GM23338 (cell line): ENCODE measurements at regions not wholly inside any gene's neighbourhood (a gene's known extent, or its start where the extent isn't known, plus 50 kb on each side); places are given as distances from the start of the nearest gene placed in this dataset.

Experiments used
- CREB1 ChIP-seq: fragments of 250-450 bp; sonication (Bioruptor Pico); IDR thresholded peaks from 2 replicates; pipeline ENCODE4 v1.5.0; 2020; ENCODE audit warnings: low read depth, mild to moderate bottlenecking, moderate library complexity
- EZH2 ChIP-seq: fragments of 200-600 bp; sonication (generic); IDR thresholded peaks from one replicate; pipeline ENCODE4 v1.8.0; 2017; ENCODE audit warnings: antibody characterized with exemption, mild to moderate bottlenecking, low read depth; ENCODE audit not compliant: unreplicated experiment
- EZH2phosphoT487 ChIP-seq: fragments of 200-600 bp; sonication (generic); IDR thresholded peaks from one replicate; pipeline ENCODE4 v1.8.1; 2018; ENCODE audit warnings: antibody characterized with exemption; ENCODE audit not compliant: unreplicated experiment
- JUNB ChIP-seq: IDR thresholded peaks from one replicate; pipeline ENCODE4 v1.6.1; 2016; ENCODE audit warnings: antibody characterized with exemption; ENCODE audit not compliant: unreplicated experiment
- POLR2AphosphoS5 ChIP-seq: IDR thresholded peaks from 2 replicates; pipeline ENCODE4 v1.6.1; 2016; ENCODE audit warnings: antibody characterized with exemption, low read depth
- STAT1 ChIP-seq: IDR thresholded peaks from one replicate; pipeline ENCODE4 v1.6.1; 2016; ENCODE audit warnings: antibody characterized with exemption; ENCODE audit not compliant: unreplicated experiment
- ZNF331 ChIP-seq: fragments of 250-450 bp; sonication (Bioruptor Pico); IDR thresholded peaks from 2 replicates; pipeline ENCODE4 v1.5.0; 2020; ENCODE audit warnings: low read depth, mild to moderate bottlenecking, moderate library complexity
- TF ChIP-seq, protein P1 (sequence below), 2 experiments: fragments of 200-600 bp in 1 of 2; sonication (generic) in 1 of 2; conservative IDR thresholded peaks; 2 replicates each; pipeline versions ENCODE4 v1.5.1 to v1.6.1; 2016 to 2017; ENCODE audit warnings: antibody characterized with exemption in 2 of 2, low read depth in 2 of 2, mild to moderate bottlenecking in 2 of 2, moderate library complexity in 1 of 2
- TF ChIP-seq, protein P2 (sequence below): IDR thresholded peaks from 2 replicates; pipeline ENCODE4 v1.6.1; 2016; ENCODE audit warnings: antibody characterized with exemption

DNA sequence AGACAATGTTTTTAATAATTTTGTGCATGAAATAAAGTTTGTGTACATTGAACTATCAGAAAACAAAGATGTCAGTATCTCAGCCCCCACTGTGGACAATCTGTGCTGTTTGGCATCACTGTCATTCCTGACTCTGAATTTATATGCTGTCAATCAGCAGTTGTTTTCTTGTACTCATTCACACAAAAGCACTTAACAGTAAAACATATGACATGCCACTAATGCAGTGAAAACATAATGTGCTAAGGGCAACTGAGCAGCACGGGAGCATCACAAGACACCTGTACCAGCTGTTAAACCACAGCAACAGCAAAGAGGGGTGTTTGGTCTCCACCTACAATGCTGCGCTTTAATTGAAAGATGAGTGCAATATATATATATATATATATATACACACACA is 647.8 kb upstream of the SLC35B3 start:
- TF ChIP-seq, protein P1, sequence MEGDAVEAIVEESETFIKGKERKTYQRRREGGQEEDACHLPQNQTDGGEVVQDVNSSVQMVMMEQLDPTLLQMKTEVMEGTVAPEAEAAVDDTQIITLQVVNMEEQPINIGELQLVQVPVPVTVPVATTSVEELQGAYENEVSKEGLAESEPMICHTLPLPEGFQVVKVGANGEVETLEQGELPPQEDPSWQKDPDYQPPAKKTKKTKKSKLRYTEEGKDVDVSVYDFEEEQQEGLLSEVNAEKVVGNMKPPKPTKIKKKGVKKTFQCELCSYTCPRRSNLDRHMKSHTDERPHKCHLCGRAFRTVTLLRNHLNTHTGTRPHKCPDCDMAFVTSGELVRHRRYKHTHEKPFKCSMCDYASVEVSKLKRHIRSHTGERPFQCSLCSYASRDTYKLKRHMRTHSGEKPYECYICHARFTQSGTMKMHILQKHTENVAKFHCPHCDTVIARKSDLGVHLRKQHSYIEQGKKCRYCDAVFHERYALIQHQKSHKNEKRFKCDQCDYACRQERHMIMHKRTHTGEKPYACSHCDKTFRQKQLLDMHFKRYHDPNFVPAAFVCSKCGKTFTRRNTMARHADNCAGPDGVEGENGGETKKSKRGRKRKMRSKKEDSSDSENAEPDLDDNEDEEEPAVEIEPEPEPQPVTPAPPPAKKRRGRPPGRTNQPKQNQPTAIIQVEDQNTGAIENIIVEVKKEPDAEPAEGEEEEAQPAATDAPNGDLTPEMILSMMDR (conservative IDR thresholded peaks at IDR 0.05; ENCODE audit: low read depth in 2 of 2) = no peak
- no peak for TF ChIP-seq EZH2
- no peak for TF ChIP-seq STAT1
- TF ChIP-seq EZH2phosphoT487 = no peak
- no peak for TF ChIP-seq JUNB
- TF ChIP-seq POLR2AphosphoS5 = no peak
- TF ChIP-seq, protein P2, sequence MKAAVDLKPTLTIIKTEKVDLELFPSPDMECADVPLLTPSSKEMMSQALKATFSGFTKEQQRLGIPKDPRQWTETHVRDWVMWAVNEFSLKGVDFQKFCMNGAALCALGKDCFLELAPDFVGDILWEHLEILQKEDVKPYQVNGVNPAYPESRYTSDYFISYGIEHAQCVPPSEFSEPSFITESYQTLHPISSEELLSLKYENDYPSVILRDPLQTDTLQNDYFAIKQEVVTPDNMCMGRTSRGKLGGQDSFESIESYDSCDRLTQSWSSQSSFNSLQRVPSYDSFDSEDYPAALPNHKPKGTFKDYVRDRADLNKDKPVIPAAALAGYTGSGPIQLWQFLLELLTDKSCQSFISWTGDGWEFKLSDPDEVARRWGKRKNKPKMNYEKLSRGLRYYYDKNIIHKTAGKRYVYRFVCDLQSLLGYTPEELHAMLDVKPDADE = no peak
- no peak for TF ChIP-seq CREB1 (CRISPR knock-in tag)
- no peak for TF ChIP-seq ZNF331 (CRISPR knock-in tag)
